ENCODE measurements at regions not wholly inside any gene's neighbourhood (a gene's known extent, or its start where the extent isn't known, plus 50 kb on each side); places are given as distances from the start of the nearest gene placed in this dataset.
"Not testable (repeated sequence)": the region's sequence is repeated elsewhere in the genome, so short reads cannot be mapped to it uniquely, and the experiment has no call there.

GRCh38 chr20:53833333-53834061, 236.9 kb downstream of the BCAS1 start:
- DNase-seq, result no peak

GRCh38 chr20:53832499-53832898, 237.9 kb downstream of the BCAS1 start:
- no peak for DNase-seq

- no peak for DNase-seq
Observed at GRCh38 chr20:53831812-53832211, 238.2 kb upstream of the ZNF217 start.

- DNase-seq, result no peak
Observed at GRCh38 chr20:53831228-53831627, 237.6 kb upstream of the ZNF217 start.

GRCh38 chr20:53829724-53830521, 236.3 kb upstream of the ZNF217 start:
- no peak for DNase-seq

GRCh38 chr20:53829255-53829723, 235.7 kb upstream of the ZNF217 start:
- no peak for DNase-seq

GRCh38 chr20:53828682-53829254, 235.1 kb upstream of the ZNF217 start:
- no peak for DNase-seq

GRCh38 chr20:53828088-53828681, 234.5 kb upstream of the ZNF217 start:
- no peak for DNase-seq

GRCh38 chr20:53827292-53828087, 233.9 kb upstream of the ZNF217 start:
- no peak for DNase-seq

GRCh38 chr20:53826597-53827291, 233.1 kb upstream of the ZNF217 start:
- no peak for DNase-seq

GRCh38 chr20:53826090-53826489, 232.5 kb upstream of the ZNF217 start:
- no peak for DNase-seq

- no peak for DNase-seq
Observed at GRCh38 chr20:53825282-53825681, 231.6 kb upstream of the ZNF217 start.

- DNase-seq, result no peak
Observed at GRCh38 chr20:53824779-53825178, 231.1 kb upstream of the ZNF217 start.

GRCh38 chr20:53823121-53823764, 229.6 kb upstream of the ZNF217 start:
- DNase-seq, result no peak

GRCh38 chr20:53822534-53822933, 228.9 kb upstream of the ZNF217 start:
- DNase-seq, result no peak

GRCh38 chr20:53819973-53820451, 226.4 kb upstream of the ZNF217 start:
- DNase-seq, result no peak

- no peak for DNase-seq
Observed at GRCh38 chr20:53818457-53819177, 225.0 kb upstream of the ZNF217 start.

- not testable (repeated sequence) for DNase-seq
Observed at GRCh38 chr20:53817513-53817912, 223.9 kb upstream of the ZNF217 start.

GRCh38 chr20:53816872-53817398, 223.3 kb upstream of the ZNF217 start:
- no peak for DNase-seq

GRCh38 chr20:53815509-53815908, 221.9 kb upstream of the ZNF217 start:
- DNase-seq, result no peak
